ENCODE measurements at regions not wholly inside any gene's neighbourhood (a gene's known extent, or its start where the extent isn't known, plus 50 kb on each side); places are given as distances from the start of the nearest gene placed in this dataset.

- Mint-ChIP-seq H3K27me3 (ENCODE audit: unreplicated experiment) (no peaks in the 10 kb centered on the region), H3K4me3 (ENCODE audit: unreplicated experiment) (no peak overlapping the region), H3K4me1 (ENCODE audit: low read depth, unreplicated experiment) (peaks cover 7% of the 10 kb centered on the region), H3K36me3 (ENCODE audit: unreplicated experiment) (peaks cover 22% of the 10 kb centered on the region), H3K27ac (ENCODE audit: unreplicated experiment) (no peak overlapping the region), H3K9me3 (ENCODE audit: unreplicated experiment) (peaks cover 1% of the 10 kb centered on the region)
- no peak for DNase-seq
- no peak for TF ChIP-seq CTCF (IDR thresholded peaks at IDR 0.05; ENCODE audit: partially characterized antibody, unreplicated experiment)
Observed at GRCh38 chr4:185862340-185862739, 50.3 kb upstream of the SORBS2 start.

- Mint-ChIP-seq H3K36me3 (ENCODE audit: unreplicated experiment) (peaks cover 10% of the 10 kb centered on the region), H3K4me1 (ENCODE audit: low read depth, unreplicated experiment) (peaks cover 12% of the 10 kb centered on the region), H3K27me3 (ENCODE audit: unreplicated experiment) (peaks cover 2% of the 10 kb centered on the region), H3K9me3 (ENCODE audit: unreplicated experiment) (peaks cover 3% of the 10 kb centered on the region), H3K27ac (ENCODE audit: unreplicated experiment) (no peak overlapping the region), H3K4me3 (ENCODE audit: unreplicated experiment) (no peak overlapping the region)
- DNase-seq = no peak
- TF ChIP-seq CTCF (IDR thresholded peaks at IDR 0.05; ENCODE audit: partially characterized antibody, unreplicated experiment) = no peak
Observed at GRCh38 chr4:185863946-185864345, 52.0 kb upstream of the SORBS2 start.

GRCh38 chr4:185865901-185866328 is 53.9 kb upstream of the SORBS2 start:
- peaks cover 8% of the 10 kb centered on the region for H3K27me3 Mint-ChIP-seq (ENCODE audit: unreplicated experiment)
- H3K36me3 Mint-ChIP-seq (ENCODE audit: unreplicated experiment) = peaks cover 5% of the 10 kb centered on the region
- no peak for DNase-seq
- peaks cover 9% of the 10 kb centered on the region for H3K9me3 Mint-ChIP-seq (ENCODE audit: unreplicated experiment)
- H3K4me3 Mint-ChIP-seq (ENCODE audit: unreplicated experiment) = no peak overlapping the region
- no peak for TF ChIP-seq CTCF (IDR thresholded peaks at IDR 0.05; ENCODE audit: partially characterized antibody, unreplicated experiment)
- H3K27ac Mint-ChIP-seq (ENCODE audit: unreplicated experiment) = no peak overlapping the region
- peaks cover 26% of the 10 kb centered on the region for H3K4me1 Mint-ChIP-seq (ENCODE audit: low read depth, unreplicated experiment)

GRCh38 chr4:185867770-185868169 is 55.8 kb upstream of the SORBS2 start:
- peaks cover 8% of the 10 kb centered on the region for H3K27me3 Mint-ChIP-seq (ENCODE audit: unreplicated experiment)
- H3K4me1 Mint-ChIP-seq (ENCODE audit: low read depth, unreplicated experiment) = peaks cover 26% of the 10 kb centered on the region
- peaks cover 8% of the 10 kb centered on the region for H3K9me3 Mint-ChIP-seq (ENCODE audit: unreplicated experiment)
- no peak overlapping the region for H3K27ac Mint-ChIP-seq (ENCODE audit: unreplicated experiment)
- H3K4me3 Mint-ChIP-seq (ENCODE audit: unreplicated experiment) = no peak overlapping the region
- no peaks in the 10 kb centered on the region for H3K36me3 Mint-ChIP-seq (ENCODE audit: unreplicated experiment)
- TF ChIP-seq CTCF (IDR thresholded peaks at IDR 0.05; ENCODE audit: partially characterized antibody, unreplicated experiment) = no peak
- no peak for DNase-seq

- Mint-ChIP-seq H3K27ac (ENCODE audit: unreplicated experiment) (peak overlapping the region; percentile 87), H3K9me3 (ENCODE audit: unreplicated experiment) (peaks cover 8% of the 10 kb centered on the region), H3K4me1 (ENCODE audit: low read depth, unreplicated experiment) (peaks cover 26% of the 10 kb centered on the region), H3K27me3 (ENCODE audit: unreplicated experiment) (peaks cover 8% of the 10 kb centered on the region), H3K36me3 (ENCODE audit: unreplicated experiment) (no peaks in the 10 kb centered on the region), H3K4me3 (ENCODE audit: unreplicated experiment) (peak overlapping the region; percentile 39)
- no peak for TF ChIP-seq CTCF (IDR thresholded peaks at IDR 0.05; ENCODE audit: partially characterized antibody, unreplicated experiment)
- DNase-seq = no peak
Observed at GRCh38 chr4:185868983-185869382, 57.0 kb upstream of the SORBS2 start.

All from glutamatergic neuron (in vitro differentiated cells).